ENCODE measurements at regions not wholly inside any gene's neighbourhood (a gene's known extent, or its start where the extent isn't known, plus 50 kb on each side); places are given as distances from the start of the nearest gene placed in this dataset.
"Not testable (repeated sequence)": the region's sequence is repeated elsewhere in the genome, so short reads cannot be mapped to it uniquely, and the experiment has no call there.

DNA sequence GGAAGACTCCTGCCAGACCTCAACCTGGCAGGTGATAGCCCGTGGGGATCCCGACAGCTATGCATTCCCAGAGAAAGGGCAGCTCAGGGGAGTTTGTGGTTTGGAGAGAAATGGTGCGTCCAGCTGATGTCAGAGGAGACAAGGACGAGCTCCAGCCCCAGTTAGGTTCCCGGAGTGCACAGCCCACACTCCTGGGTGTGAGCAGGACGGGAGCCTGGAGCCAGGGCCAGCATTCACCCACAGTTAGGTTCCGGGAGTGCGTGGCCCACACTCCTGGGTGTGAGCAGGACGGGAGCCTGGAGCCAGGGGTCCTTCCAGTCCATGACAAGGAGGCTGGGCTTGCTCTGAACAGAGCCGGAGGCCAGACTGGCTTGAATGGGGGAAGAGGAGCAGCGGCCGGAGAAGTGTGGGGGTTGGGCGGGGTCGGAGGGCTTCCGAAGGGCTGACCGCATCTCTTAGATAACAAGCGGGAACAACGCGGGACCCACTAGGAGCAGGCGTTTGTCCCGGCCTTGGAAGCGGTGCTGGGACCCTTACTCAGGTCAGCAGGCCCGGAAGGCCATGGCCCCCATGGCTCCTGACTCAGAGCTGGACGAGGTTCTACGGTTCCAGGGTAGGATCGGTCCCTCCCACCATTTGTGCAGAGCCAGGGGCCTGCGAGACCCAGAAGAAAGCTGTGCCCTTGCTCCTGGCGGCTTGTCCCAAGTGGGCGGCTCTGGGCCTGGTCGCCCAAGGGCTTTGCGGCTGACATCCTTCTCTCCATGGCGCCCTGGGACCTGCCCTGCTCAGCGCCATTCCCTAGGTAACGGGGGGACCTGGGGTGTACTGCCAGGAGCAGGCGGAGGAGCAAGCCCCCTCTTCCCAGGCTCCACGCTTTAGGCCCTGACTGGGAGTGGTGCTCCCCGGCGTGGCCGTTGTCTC is 185.6 kb downstream of the RTP5 start:
- DNase-seq, result no peak

DNA sequence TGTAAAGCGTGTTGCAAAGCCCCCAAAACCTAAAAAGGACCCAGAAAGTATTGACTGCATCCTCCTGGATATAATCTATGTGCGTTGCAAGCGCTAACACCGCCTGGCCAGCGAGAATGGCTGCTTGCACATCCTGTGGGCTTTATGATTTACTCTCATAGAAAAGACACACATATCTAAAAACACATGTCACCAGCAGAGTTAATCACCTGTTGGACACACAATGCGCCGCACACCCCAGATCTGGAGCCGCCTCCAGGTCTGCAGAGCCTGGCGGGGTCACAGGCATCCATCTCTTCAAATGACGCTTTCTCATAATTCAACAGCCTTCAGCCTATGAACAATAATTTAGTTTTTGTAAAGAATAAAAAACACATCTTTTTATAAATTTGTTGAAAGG is 186.5 kb downstream of the RTP5 start:
- DNase-seq, result no peak

- no peak for DNase-seq
Measured at GRCh38 chr2:242056785-242057184, 187.3 kb downstream of the RTP5 start.

- DNase-seq, result no peak
Measured at GRCh38 chr2:242057379-242058040, 188.0 kb downstream of the RTP5 start.

GRCh38 chr2:242058116-242058680 is 188.7 kb downstream of the RTP5 start:
- no peak for DNase-seq

DNA sequence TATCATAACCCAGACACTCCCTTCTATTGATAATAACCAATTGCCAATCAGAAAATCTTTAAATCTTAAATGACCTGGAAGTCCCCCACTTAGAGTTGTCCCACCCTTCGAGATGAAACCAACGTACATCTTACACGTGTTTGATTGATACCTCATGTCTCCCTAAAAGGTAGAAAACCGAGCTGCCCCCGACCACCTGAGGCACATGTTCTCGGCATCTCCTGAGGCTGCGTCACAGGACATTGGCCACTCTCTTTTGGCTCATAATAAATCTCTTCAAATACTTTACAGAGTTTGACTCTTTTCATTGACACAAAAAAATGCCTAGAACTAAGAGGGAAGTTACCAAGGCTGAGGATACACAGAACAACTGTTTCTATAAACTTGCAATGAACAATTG is 190.0 kb downstream of the RTP5 start:
- DNase-seq, result no peak

- peak; percentile 56 for DNase-seq
Measured at GRCh38 chr2:242060212-242060835, 190.8 kb downstream of the RTP5 start.

GRCh38 chr2:242061930-242062329 is 192.4 kb downstream of the RTP5 start:
- DNase-seq, result not testable (repeated sequence)

DNA sequence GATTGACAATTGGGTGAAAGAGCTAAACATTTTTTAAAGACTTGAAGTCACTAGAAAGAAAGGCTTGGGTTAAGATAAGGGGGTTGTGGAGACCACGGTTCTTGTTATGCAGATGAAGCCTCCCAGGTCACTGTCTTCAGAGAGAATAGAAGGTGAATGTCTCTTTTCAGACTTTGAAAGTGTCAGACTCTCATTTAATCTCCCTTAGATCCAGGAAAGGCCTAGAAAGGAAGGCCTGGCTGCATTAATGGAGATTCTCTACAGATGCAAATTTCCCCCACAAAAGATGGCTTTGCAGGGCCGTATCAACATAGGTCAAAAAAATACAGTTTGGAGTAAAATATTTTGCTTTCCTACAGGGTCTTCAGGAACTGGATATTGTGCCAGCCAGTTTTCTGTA is 193.9 kb downstream of the RTP5 start:
- no peak for DNase-seq

GRCh38 chr2:242063850-242064249 is 194.3 kb downstream of the RTP5 start:
- no peak for DNase-seq

- no peak for DNase-seq
Measured at GRCh38 chr2:242064364-242065250, 195.1 kb downstream of the RTP5 start.

- no peak for DNase-seq
Measured at GRCh38 chr2:242065426-242065825, 195.9 kb downstream of the RTP5 start.

GRCh38 chr2:242069018-242069417 is 199.5 kb downstream of the RTP5 start:
- DNase-seq, result no peak

DNA sequence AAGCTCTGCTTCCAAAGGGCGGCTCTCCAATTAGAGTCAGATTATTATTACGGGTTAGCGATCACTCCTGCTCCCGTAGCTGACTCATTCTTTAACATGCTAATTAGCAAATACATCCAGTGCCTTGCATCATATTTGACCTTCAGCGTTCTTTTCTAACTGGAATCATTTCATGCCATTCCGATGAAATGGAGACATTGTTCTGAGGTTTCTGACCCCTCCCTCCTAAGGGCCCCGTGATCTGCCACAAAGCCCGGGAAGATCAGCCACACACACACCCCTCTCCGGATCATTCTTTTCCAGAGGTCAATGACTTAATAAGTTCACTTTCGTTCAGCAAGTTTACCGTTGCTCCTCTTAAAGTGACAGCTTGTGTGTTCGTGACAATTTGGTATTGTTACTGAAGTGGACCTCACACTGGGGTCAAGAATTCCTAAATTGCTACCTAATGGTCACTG is 200.4 kb downstream of the RTP5 start:
- not testable (repeated sequence) for DNase-seq

- DNase-seq, result not testable (repeated sequence)
Measured at GRCh38 chr2:242070726-242071125, 201.2 kb downstream of the RTP5 start.

- not testable (repeated sequence) for DNase-seq
Measured at GRCh38 chr2:242071377-242071776, 201.8 kb downstream of the RTP5 start.

- DNase-seq, result not testable (repeated sequence)
Measured at GRCh38 chr2:242071936-242072335, 202.4 kb downstream of the RTP5 start.

- no peak for DNase-seq
Measured at GRCh38 chr2:242075168-242075567, 205.6 kb downstream of the RTP5 start.

GRCh38 chr2:242075696-242076095 is 206.2 kb downstream of the RTP5 start:
- DNase-seq, result no peak

- DNase-seq, result not testable (repeated sequence)
Measured at GRCh38 chr2:242076184-242076583, 206.7 kb downstream of the RTP5 start.

- not testable (repeated sequence) for DNase-seq
Measured at GRCh38 chr2:242078426-242078825, 208.9 kb downstream of the RTP5 start.

GRCh38 chr2:242079792-242080191 is 210.3 kb downstream of the RTP5 start:
- DNase-seq, result not testable (repeated sequence)

Measured in RPMI8226 (cell line).